Endothelial cell of umbilical vein (primary cell): ENCODE measurements at regions not wholly inside any gene's neighbourhood (a gene's known extent, or its start where the extent isn't known, plus 50 kb on each side); places are given as distances from the start of the nearest gene placed in this dataset.

ENCODE experiments used
- BruUV-seq: library from RNA; stranded (reverse); fragments of 400-500 nt; replicated peaks from 2 replicates; lab custom pipeline; 2021; lab: Mats Ljungman, UMichigan
- CTCF ChIA-PET: fragments of 300-600, 350-600 bp; sonication (Branson Sonifier 250); formaldehyde crosslinking; loops from one replicate; lab custom pipeline; 2021; ENCODE audit warnings: antibody characterized with exemption, inconsistent platforms; lab: Charles Lee
- POLR2A ChIA-PET: fragments of 300-600, 350-600 bp; sonication (Branson Sonifier 250); formaldehyde crosslinking; loops from one replicate; lab custom pipeline; 2021; ENCODE audit warnings: antibody characterized with exemption, inconsistent platforms; lab: Charles Lee
- DNase-seq: peaks from one replicate; pipeline ENCODE4 v3.0.0-alpha.2; 2011; ENCODE audit warnings: low read depth, low spot score
- FAIRE-seq: peaks from 2 replicates; lab custom pipeline; 2011; peaks lifted over from hg19 to GRCh38; lab: Jason Lieb, UNC
- H2AFZ ChIP-seq: 2 replicates; pipeline ENCODE4 v1.6.0; 2012; ENCODE audit warnings: low read depth, low read length, control low read depth, inconsistent platforms
- H3K27ac ChIP-seq: 2 replicates; pipeline ENCODE4 v1.5.1; 2011; ENCODE audit warnings: low read depth, mild to moderate bottlenecking, control low read depth, low read length, moderate library complexity; ENCODE audit not compliant: insufficient read depth
- H3K27me3 ChIP-seq, 2 experiments: 2 replicates each; pipeline versions ENCODE4 v1.6.0 to v1.6.1; 2011; ENCODE audit warnings: low read length in 2 of 2, mixed read lengths in 1 of 2; ENCODE audit not compliant: control insufficient read depth in 2 of 2, insufficient read depth in 2 of 2
- H3K36me3 ChIP-seq, 2 experiments: 2 replicates in 1 of 2; 3 replicates in 1 of 2; pipeline ENCODE4 v1.5.1; 2011; ENCODE audit warnings: low read length in 2 of 2, mild to moderate bottlenecking in 1 of 2, moderate library complexity in 1 of 2; ENCODE audit not compliant: control insufficient read depth in 2 of 2, insufficient read depth in 2 of 2; ENCODE audit errors: extremely low read depth in 1 of 2
- H3K4me1 ChIP-seq: 3 replicates; pipeline ENCODE4 v1.5.1; 2011; ENCODE audit warnings: mild to moderate bottlenecking, low read length; ENCODE audit not compliant: control insufficient read depth, insufficient read depth; ENCODE audit errors: extremely low read depth
- H3K4me2 ChIP-seq: 2 replicates; pipeline ENCODE4 v1.6.1; 2011; ENCODE audit warnings: low read length, control low read depth, mixed read lengths; ENCODE audit not compliant: insufficient read depth
- H3K4me3 ChIP-seq, 3 experiments: fragments of 200-600 bp in 1 of 3; sonication (generic), shearing (Covaris generic) in 1 of 3; replicated peaks in 1 of 3; 2 replicates each; pipeline ENCODE4 v1.5.1; 2011 to 2016; ENCODE audit warnings: control low read depth in 3 of 3, low read length in 3 of 3, mild to moderate bottlenecking in 2 of 3, inconsistent platforms in 1 of 3, low read depth in 1 of 3, moderate library complexity in 1 of 3; ENCODE audit not compliant: insufficient read depth in 1 of 3
- H3K79me2 ChIP-seq: 2 replicates; pipeline ENCODE4 v1.6.0; 2012; ENCODE audit warnings: low read length, inconsistent platforms; ENCODE audit not compliant: control insufficient read depth, insufficient read depth
- H3K9ac ChIP-seq: replicated peaks from 2 replicates; pipeline ENCODE3; 2011; ENCODE audit warnings: low read length, control low read depth; ENCODE audit not compliant: insufficient read depth; ENCODE audit errors: extremely low read depth
- H3K9me1 ChIP-seq: replicated peaks from 3 replicates; pipeline ENCODE4 v1.6.0; 2011; ENCODE audit warnings: mild to moderate bottlenecking, low read length; ENCODE audit not compliant: control insufficient read depth, insufficient read depth; ENCODE audit errors: extremely low read depth
- H3K9me3 ChIP-seq: replicated peaks from 2 replicates; pipeline ENCODE4 v1.5.1; 2012; ENCODE audit warnings: low read length, inconsistent platforms; ENCODE audit not compliant: control insufficient read depth, insufficient read depth
- H4K20me1 ChIP-seq: replicated peaks from 2 replicates; pipeline ENCODE3; 2011; ENCODE audit warnings: mild to moderate bottlenecking, low read length; ENCODE audit not compliant: control insufficient read depth, insufficient read depth; ENCODE audit errors: extremely low read depth
- CTCF ChIP-seq, 2 donors: IDR thresholded peaks; 1 replicate in 1 of 2; 2 replicates in 1 of 2; pipeline ENCODE4 v1.5.1; 2011; ENCODE audit warnings: low read length in 2 of 2, mild to moderate bottlenecking in 2 of 2, moderate library complexity in 2 of 2, control low read depth in 1 of 2, inconsistent platforms in 1 of 2, low read depth in 1 of 2; ENCODE audit not compliant: insufficient read depth in 1 of 2; ENCODE audit errors: extremely low read depth in 1 of 2
- EZH2 ChIP-seq: IDR thresholded peaks from 2 replicates; pipeline ENCODE4 v1.6.1; 2012; ENCODE audit warnings: borderline replicate concordance, low read depth, mild to moderate bottlenecking, moderate library complexity, low read length, inconsistent platforms; ENCODE audit not compliant: severe bottlenecking
- FOS ChIP-seq: IDR thresholded peaks from 2 replicates; pipeline ENCODE4 v1.6.1; 2011; ENCODE audit warnings: mild to moderate bottlenecking, low read length, moderate library complexity, borderline replicate concordance; ENCODE audit not compliant: insufficient read depth
- GATA2 ChIP-seq: IDR thresholded peaks from 2 replicates; pipeline ENCODE4 v1.7.0; 2011; ENCODE audit warnings: low read depth, mild to moderate bottlenecking, moderate library complexity, mixed read lengths, low read length; ENCODE audit not compliant: insufficient read length, insufficient read depth
- JUN ChIP-seq: IDR thresholded peaks from 2 replicates; pipeline ENCODE4 v1.6.1; 2011; ENCODE audit warnings: borderline replicate concordance, low read depth; ENCODE audit not compliant: insufficient read length, insufficient read depth
- MAX ChIP-seq: IDR thresholded peaks from 2 replicates; pipeline ENCODE4 v1.6.1; 2011; ENCODE audit not compliant: insufficient read depth, insufficient read length
- MYC ChIP-seq: IDR thresholded peaks from one replicate; pipeline ENCODE4 v1.6.1; 2011; ENCODE audit warnings: mild to moderate bottlenecking, low read depth, low read length
- POLR2A ChIP-seq: IDR thresholded peaks from 2 replicates; pipeline ENCODE4 v1.6.1; 2012; ENCODE audit warnings: low read depth, mild to moderate bottlenecking, control low read depth, low read length
- POLR2AphosphoS5 ChIP-seq: IDR thresholded peaks from 2 replicates; pipeline ENCODE4 v1.6.1; 2012; ENCODE audit warnings: low read depth, mild to moderate bottlenecking, control low read depth, low read length, moderate library complexity; ENCODE audit not compliant: insufficient read depth
- dilution Hi-C: fragments of 300-500 bp; cut with MboI; formaldehyde crosslinking; loops from one replicate; pipeline ENCODE4 v1.15.0; 2019; ENCODE audit warnings: low sequenced_read_pairs; ENCODE audit not compliant: extremely low pct_ligation_motif_present
- intact Hi-C: fragments of 100-400 bp; cut with micrococcal nuclease; formaldehyde crosslinking; loops from one replicate; pipeline ENCODE4 v1.10.0; 2022

- no peaks in the 10 kb centered on the region for H3K36me3 ChIP-seq
- H3K9me1 ChIP-seq = no peaks in the 10 kb centered on the region
- CTCF ChIA-PET = no interaction called here
- H3K9ac ChIP-seq = no peak overlapping the region
- FAIRE-seq (no peak), DNase-seq (no peak)
- no peak overlapping the region for H3K4me2 ChIP-seq
- no peak overlapping the region for H3K4me3 ChIP-seq
- H2AFZ ChIP-seq = no peak overlapping the region
- dilution Hi-C loops = no loop called here
- H3K27ac ChIP-seq = no peak overlapping the region
- TF ChIP-seq EZH2 (no peak), MAX (no peak), FOS (no peak), POLR2A (no peak), CTCF (IDR thresholded peaks at IDR 0.05; ENCODE audit: extremely low read depth in 1 of 2, insufficient read depth in 1 of 2, low read depth in 1 of 2, low read length in 2 of 2) (no peak), POLR2AphosphoS5 (no peak), GATA2 (no peak), MYC (no peak), JUN (no peak)
- no peaks in the 10 kb centered on the region for H3K27me3 ChIP-seq
- POLR2A ChIA-PET = no interaction called here
- BruUV-seq = no TSS peak
- no peaks in the 10 kb centered on the region for H3K79me2 ChIP-seq
- no peaks in the 10 kb centered on the region for H3K9me3 ChIP-seq
- intact Hi-C loops = no loop called here
- H4K20me1 ChIP-seq = no peaks in the 10 kb centered on the region
- no peaks in the 10 kb centered on the region for H3K4me1 ChIP-seq
Observed at GRCh38 chr1:172781513-172782140, 122.7 kb downstream of the FASLG start.
